ENCODE measurements at regions not wholly inside any gene's neighbourhood (a gene's known extent, or its start where the extent isn't known, plus 50 kb on each side); places are given as distances from the start of the nearest gene placed in this dataset.

DNA sequence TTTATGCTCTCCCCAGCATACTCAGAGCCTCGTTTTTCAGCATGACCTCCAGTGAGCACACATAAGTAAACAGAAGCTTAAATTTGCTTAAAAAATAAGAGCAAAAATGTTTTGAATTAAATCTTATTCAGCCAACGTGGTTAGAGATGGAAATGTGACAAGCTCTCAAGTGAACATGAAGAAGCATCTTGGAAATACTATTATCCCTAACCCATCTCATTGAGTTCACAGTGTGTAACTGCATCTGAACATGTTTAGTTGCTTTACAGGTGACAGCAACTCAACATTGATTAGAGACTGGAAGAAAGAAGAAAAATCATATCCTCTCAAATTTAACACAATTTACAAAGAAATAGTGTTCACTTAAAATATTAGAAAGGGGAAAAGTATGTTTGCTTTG lies 1785.1 kb downstream of the MAT2B start:
- no peak for DNase-seq (ENCODE audit: low spot score)

DNA sequence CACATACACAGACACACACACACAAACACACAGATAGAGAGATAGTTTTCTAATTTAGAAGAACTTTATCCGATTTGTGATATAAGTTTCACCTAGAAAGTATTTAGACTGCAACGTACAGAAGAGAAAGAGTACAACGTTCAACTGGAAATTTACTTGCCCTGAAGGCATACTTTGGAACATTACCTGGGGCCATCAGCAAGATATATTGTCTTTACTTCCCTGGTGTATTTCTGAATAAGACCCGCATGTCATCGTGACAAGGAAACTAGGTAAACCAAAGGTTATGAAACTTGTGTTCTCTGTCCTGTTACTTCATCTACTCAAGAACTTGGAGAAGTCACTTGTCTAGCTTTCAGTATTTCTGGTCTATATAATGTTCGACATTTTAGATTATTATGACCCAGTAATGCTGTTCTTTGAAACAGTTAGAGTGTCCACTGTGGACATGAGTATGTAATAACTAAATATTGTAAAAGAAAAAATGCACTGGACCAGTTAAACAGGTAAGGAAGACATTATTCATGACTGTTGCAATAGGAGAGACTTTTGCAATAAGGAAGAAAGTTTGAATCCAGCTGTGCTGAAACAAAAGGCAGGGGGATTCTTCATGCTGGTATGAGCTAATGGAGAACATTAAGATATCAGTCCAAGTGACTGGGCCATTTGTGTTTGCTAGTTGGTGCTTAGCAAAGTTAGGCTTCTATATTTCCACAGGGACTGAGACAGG lies 1791.1 kb downstream of the MAT2B start:
- no peak for DNase-seq (ENCODE audit: low spot score)

DNA sequence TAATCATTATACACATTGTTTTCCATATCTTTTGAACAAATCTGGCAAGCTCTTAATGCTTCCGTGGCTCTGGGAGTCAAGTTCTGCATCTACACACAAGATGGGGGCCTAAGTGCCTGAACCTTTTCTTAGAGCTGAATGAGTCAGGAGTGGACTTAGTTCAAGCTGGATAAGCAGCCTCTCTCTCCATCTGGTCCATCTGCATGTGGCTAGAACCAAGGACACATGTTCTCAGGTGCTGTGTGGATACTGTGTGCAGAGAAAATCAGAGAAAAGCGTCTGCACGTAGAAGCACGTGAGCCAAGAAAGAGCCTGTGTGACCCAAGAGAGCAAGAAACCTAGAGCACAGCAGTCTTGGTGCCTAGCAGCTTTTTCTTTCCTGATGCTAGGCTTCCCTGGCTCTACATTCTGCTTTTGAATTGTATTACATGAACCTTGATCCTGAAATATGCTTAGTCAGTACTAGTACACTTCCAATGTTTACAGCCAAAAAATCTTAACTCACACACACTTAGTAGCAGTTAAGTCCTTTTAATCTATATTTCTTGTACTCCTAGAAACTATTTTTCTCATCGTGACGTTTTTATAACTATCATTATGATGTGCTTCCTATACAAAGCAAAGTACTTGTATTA lies 1798.9 kb downstream of the MAT2B start:
- DNase-seq (ENCODE audit: low spot score) = no peak

DNA sequence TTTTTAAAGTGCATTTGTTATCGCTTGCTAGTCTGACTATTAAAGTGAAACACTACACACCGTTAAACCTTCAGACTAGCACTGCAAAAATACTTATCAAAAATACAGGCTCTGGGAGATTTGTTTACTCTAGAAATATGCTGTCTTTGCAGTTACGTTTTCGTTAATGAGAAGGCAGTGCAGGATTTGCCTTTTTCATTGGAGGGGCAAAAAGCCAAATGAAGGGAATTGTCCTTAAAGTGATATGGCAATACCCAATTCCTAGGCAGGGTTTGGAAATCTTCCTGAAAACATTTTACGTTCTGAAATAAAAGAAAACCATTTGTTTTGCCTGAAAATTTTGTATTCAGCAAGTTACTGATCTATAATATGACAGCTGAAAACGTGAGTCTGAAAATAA lies 1800.2 kb downstream of the MAT2B start:
- no peak for DNase-seq (ENCODE audit: low spot score)

DNA sequence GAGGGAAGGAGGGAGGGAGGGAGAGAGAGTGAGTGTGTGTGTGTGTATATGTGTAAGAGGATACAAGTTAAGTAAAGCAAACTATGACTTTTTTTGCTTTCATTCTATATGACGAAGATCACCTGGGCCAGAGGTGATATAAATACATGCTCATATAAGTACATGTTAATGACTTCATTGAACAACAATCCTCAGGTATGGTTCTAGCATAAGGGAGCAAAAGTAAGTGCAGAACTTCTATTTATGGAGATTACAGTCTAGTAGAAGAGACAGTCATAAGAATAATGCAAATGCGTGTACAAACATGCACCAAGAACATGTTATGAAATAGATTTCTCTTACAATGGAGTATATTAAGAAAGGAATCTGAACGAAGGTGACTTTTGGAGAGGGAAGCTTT lies 1804.0 kb downstream of the MAT2B start:
- no peak for DNase-seq (ENCODE audit: low spot score)

DNA sequence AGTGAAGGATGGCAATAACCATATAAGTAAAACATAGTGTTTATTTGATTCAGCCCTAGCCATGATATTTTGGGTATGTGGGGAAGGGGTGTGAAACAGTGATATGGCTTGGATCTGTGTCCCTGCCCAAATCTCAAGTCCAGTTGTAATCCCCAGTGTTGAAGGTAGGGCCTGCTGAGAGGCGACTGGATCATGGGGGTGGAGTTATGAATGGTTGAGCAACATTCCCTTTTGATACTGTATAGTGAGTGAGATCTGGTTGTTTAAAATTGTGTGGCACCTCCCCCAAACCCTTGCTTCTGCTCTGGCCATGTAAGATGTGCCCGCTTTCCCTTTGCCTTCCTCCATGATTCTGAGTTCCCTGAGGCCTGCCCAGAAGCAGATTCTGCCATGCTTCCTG lies 1804.6 kb downstream of the MAT2B start:
- DNase-seq (ENCODE audit: low spot score) = no peak

DNA sequence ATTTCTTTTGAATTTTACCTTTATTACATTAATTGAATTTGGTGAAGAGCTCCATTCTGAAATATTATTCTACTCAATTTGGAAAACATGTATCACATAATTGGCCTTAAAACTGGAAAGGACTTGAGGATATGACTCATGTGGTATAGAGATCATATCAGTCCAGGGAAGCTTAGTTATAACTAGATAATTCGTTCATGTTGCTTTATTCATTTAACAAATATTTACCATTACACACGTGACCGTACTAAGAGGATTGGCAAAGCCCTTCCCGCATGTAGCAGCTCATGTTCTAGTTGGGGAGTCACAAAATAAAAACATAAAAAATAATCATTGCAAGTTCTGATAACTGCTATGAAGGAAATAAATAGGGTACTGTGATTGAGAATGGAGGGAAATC lies 1816.5 kb downstream of the MAT2B start:
- DNase-seq (ENCODE audit: low spot score) = no peak

DNA sequence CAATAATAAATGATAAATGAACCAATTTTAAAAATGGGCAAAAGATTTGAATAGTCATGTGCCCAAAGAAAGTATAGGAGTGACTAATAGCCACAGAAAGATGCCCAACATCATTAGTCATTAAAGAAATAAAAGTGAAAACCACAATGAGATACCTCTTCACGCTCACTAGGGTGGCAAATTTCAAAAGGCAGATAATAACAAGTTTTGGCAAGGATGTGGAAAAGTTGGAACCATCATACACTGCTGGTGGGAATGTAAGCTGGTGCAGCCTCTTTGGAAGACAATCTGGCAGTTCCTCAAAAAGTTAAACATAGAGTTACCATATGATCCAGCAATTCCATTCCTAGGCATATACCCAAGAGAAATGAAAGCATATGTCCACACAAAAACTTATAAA lies 1819.8 kb downstream of the MAT2B start:
- DNase-seq (ENCODE audit: low spot score) = no peak

DNA sequence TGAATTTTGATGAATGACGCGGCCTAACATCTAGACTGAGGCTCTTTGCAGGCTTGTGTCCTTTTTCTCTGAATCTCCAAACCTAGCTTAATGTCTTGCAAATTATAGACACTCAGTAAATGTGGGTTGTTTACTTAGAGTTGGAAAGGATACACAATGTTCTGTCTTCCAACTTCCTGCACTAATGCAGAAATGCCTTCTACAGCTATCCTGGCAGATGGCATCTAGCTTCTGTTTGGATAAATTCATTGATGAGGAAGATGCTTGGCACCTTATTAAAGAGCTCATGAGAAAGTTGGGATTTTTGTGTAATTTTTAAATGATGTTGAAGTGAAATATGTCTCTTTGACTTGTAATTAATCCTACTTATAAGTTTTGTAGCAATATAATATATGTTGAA lies 1822.2 kb downstream of the MAT2B start:
- DNase-seq (ENCODE audit: low spot score) = no peak

DNA sequence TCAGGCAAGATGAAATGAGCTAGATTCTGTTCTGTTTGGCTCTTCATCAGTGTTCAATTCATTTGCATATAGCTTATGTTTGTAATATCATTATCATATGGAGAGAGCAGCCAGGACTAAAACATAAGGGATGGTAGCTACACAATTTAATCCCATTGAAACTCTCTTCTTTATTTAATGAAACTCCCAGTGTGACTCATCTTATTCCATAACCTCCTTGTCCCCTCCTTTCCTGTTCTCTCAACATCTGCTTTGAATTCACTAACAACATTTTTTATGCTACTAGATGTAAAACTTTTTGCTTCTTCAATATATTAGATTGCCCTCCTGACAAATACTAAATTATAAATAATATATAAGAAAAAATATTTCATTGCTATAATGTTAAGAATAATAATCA lies 1823.4 kb downstream of the MAT2B start:
- DNase-seq (ENCODE audit: low spot score) = no peak

DNA sequence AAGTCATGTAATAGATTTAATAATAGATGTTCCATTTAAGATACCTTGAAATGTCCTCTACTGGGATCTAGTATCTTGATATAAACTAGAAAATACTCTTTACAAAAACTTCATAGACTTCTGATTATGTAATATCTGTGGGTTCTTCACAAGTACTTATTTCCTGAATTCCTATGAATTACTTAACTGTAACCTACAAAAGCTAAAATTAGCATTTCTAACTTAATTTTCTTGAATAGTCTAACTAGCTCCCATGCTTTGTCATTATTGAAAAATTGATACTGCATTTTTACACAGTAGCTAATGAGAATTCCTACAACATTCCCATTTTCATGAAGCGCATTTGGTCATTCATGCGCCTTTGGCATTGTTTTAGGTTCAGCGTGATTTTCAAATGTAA lies 1828.2 kb downstream of the MAT2B start:
- no peak for DNase-seq (ENCODE audit: low spot score)

DNA sequence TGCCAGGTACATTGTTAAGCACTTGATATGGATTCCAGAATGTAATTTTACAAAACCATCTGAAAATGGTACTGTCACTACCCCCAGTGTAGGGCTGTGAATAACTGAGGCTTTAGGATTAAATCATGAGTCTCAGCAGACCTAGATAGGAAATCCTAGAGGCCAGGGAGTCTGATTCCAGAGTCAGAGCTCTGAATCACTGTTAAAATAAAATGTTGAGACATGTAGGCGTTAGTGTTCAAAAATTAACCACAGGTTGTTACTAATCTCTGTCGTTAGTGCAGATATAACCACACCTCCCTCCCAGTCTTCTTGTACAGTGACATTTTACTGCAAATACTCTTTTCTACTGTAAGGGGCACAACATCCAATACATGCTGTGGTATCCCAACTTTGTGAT lies 1828.8 kb downstream of the MAT2B start:
- DNase-seq (ENCODE audit: low spot score) = no peak

DNA sequence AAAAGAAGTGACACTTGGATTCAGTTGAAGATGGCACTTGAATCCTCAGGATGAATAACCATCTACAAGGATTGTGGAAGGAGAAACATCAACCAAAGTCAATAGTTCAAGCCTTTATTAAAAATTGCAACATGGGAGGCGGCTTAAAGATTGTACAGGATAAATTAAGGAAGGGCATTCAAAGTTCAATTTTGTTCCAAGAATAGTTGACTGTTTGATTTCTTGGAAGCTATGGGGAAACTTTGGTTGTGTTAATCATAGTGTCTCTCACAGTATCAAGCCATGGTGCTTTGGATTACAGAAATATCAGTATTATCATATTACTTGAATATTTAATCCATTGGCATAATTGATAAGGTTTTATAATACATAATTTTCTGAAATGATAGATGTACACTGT lies 1844.3 kb downstream of the MAT2B start:
- no peak for DNase-seq (ENCODE audit: low spot score)

DNA sequence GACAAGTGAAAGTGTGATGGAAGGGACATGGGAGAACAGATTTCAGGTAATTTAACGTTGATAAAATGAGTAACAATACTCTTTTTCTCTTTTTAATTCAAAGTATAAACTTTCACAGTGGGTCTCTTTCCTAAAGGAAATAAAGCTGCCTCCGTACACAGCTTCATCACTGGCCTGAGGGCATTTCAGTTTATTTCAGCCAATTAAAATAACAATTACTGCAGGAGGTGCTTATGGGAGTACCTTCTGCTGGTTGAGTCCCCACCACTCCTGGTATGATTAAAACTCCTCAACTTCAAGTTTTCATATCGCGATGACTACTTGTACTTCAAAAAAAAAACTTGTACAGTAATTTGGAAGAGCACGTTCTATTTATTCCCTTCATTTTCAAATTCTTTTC lies 1845.9 kb downstream of the MAT2B start:
- no peak for DNase-seq (ENCODE audit: low spot score)

DNA sequence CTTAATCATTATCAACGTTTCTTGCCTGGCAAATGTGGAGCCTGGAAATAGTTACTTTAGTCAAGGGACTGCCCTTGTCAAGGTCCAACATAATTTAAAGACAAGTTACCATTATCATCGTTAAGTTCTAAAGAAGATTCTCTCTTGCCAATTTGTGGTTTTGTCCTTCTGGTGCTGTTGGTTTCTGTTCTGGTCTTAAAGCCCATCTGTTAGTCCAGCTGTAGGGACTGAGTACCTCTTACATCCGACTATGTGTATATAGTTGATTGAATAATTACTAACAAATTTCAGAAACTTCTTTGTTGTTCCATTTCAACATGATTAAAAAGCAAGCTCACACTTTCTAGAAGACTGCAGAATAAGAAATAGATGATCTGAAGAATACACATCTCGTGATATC lies 1854.9 kb downstream of the MAT2B start:
- no peak for DNase-seq (ENCODE audit: low spot score)

DNA sequence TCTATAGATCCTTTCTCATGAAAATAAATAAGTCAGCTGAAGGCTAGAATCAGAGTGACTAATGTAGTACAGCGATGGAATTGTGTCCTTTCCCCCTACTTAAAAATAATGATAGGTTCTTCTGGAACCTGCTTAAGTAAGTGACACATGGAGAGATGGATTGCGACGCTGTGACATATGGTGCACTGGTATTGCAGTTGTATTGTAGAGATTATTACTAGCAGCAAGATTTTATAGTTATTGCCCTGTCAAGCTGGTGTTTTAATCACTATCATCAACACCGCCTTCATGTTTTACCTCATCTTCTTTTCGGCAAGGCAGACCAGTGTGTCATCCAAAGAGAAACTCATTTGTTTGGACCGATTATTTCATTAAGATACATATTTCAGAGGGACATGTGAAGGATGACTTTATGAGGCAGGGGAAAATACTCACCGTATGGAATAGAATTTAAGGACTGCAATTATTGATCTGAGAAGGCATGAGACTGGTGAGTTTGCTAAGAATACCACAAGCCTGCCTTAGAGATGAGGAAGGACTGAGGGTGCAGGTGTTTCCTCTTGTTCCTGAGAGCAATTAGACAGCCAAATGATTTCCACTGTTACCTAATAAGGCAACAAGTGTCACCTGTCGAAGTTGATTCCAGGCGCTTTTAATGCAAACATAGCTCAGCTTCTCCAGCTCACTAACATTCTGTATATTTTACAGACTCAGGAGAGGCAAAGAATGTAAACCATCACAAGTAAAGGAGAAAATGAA lies 1855.5 kb downstream of the MAT2B start:
- DNase-seq (ENCODE audit: low spot score) = no peak

DNA sequence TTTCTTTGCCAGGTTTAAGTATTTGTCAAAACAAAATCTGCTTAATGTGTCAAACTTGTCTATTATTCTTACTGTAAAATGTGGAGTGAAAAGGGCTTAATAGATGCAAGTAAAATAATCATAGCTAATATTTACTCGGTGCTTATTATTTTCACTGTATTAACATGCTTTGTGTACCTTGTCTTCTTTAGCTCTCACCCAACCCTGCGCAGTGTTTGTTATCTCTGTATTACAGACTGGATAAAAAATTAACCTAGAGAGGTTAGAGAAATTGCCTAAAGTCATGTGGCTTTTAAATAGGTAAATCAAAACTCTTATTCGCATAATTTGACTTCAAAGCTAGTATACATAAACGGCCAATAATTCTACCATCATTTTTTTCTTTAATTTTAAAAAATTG lies 1864.8 kb downstream of the MAT2B start:
- DNase-seq (ENCODE audit: low spot score) = no peak

DNA sequence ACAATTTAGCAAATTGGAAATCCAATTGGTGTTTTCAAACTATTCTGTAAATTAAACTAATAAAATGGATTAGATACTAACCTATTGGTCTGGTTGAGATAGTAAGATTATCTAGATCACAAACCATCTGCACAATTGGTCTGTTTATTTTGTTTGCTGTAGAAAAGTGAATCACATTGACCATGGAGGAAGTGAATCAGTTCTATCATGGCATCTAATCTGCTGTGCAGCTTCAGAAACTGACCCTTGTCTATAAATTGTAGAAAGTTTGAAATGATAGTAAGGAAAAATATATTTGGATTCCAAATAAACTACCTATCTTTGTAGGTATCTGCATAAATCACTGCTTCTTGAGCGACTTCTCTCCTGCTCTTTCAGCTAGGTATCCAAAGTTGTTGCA lies 1865.4 kb downstream of the MAT2B start:
- DNase-seq (ENCODE audit: low spot score) = no peak

DNA sequence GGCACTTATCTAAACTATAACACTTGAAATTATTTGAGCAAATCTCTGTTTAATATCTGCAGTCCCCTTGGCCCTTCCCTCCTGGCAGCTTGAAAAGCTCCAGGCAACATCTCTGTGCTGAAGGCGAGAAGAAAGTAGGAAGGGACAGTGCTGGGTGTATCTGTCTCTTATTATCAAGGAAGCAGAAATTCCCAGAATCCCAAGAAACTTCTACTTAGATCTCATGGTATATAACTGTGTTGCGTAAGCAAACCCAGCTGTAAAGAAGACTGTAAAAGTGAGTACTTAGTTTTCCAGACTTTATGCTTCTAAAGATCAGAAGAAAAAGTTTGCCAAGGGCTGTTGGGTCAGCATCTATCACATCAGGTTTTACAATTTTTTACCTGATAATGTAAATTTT lies 1869.8 kb downstream of the MAT2B start:
- no peak for DNase-seq (ENCODE audit: low spot score)

DNA sequence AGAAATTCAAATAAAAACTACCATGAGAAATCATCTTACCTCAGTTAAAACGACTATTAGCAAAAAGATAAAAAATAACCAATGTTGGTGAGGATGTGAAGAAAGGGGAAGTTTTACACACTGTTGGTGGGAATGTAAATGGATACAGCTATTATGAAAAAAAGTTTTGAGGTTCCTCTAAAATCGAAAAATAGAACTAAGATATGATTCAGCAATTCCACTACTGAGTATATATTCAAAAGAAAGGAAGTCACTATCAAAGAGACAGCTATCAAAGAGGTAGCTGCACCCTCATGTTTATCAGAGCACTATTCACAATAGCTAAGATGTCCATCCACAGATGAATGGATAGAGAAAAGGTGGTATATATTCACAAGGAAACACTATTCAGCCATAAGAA lies 1888.4 kb downstream of the MAT2B start:
- DNase-seq (ENCODE audit: low spot score) = no peak

DNA sequence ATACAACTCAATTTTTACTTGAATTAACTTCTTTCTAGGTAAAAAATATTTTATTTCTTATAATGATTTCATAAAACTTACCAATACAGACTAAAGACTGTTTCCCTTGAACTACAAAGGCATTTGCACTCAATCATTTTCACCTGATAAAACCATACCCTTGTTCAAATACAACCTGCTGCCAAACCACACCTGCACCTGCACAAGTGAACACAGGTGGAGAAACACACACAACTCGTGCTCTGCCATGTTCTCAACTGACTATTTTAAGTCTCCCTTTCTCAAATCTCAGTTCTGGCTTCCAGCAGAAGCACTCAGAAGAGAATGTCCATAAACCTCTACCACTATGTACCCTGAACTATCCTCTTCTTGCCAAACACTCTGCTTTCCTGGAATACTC lies 1892.1 kb downstream of the MAT2B start:
- DNase-seq (ENCODE audit: low spot score) = no peak

DNA sequence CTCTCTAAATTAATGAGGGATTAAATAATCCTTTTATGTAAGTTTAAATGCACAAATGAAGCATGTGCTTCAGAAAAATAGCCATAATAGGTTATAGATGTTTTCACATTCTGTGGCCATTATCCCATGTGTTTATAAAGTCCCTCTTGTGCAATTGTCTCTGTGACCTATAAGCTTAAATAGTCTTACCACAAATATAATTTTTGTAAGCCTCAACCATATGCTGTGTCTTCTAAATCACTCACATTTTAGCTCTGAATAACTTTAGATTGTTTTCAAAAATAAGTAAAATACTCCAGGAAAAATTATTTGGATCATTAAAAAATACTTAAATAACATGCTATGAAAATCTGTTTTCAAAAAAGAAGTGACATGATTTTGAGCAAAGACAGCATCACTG lies 1894.7 kb downstream of the MAT2B start:
- DNase-seq (ENCODE audit: low spot score) = no peak

DNA sequence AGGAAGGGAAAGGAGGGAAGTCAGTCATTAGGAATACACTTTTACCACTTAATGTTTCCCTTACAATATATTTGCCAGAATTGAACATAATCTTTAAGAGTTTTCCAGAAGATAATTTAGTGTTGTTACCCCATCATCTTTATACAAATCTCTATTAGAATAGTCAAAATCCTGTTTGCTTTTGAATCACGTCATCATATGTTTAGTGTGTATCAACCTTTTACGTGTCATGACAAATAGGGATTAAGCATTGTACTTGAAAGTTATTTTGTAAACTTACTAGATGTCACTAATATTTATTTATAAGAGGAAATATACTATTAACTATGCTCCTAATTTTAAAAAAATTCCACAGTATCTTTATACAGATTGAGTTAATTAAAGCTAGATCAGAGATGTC lies 1899.5 kb downstream of the MAT2B start:
- no peak for DNase-seq (ENCODE audit: low spot score)

DNA sequence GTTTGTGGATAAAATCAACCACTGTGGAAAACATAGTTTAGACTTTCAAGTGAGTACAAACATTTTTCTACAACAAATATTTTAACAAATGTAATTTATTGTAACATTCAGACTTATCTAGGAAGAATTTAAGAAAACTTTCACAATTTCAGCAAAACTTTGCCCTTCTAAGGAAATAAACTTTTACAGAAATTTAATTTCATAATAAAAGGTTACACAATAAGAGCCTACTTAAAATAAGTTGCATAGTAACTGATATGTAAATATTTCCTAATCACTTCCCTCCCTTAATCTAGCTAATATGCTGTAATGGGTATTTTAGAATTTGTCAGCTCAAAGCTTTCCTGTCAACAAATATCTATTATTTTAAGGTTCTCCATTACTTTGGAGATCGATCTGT lies 1899.9 kb downstream of the MAT2B start:
- DNase-seq (ENCODE audit: low spot score) = no peak

All from hepatic stellate cell (primary cell).